Activated CD8-positive, alpha-beta memory T cell treated with anti-CD3 and anti-CD28 coated beads, Interleukin-2, amount 10 ng/mL, durations not matched to agents 7 days and 5 days (primary cell): ENCODE measurements at regions not wholly inside any gene's neighbourhood (a gene's known extent, or its start where the extent isn't known, plus 50 kb on each side); places are given as distances from the start of the nearest gene placed in this dataset.

ENCODE experiments used
- ATAC-seq: fragments of 150-1000 bp; cut with Tn5 transposase; one replicate; pipeline ENCODE4 v1.10.0; 2021; ENCODE audit warnings: moderate library complexity
- CTCF ChIA-PET: fragments of 350-600 bp; sonication (Branson Sonifier 250); formaldehyde crosslinking; loops from one replicate; lab custom pipeline; 2021; ENCODE audit warnings: antibody characterized with exemption; lab: Charles Lee
- DNase-seq: peaks from one replicate; pipeline ENCODE4 v3.0.0-alpha.2; 2020
- H3K27ac Mint-ChIP-seq: one replicate; pipeline ENCODE4 v1.8.0; 2021; ENCODE audit warnings: mild to moderate bottlenecking, mixed read lengths
- H3K27me3 Mint-ChIP-seq: one replicate; pipeline ENCODE4 v1.8.0; 2021; ENCODE audit warnings: mixed read lengths
- H3K36me3 Mint-ChIP-seq: one replicate; pipeline ENCODE4 v1.8.0; 2021; ENCODE audit warnings: mild to moderate bottlenecking, mixed read lengths
- H3K4me1 Mint-ChIP-seq: one replicate; pipeline ENCODE4 v1.8.0; 2021; ENCODE audit warnings: mixed read lengths
- H3K4me3 Mint-ChIP-seq: one replicate; pipeline ENCODE4 v1.8.0; 2021; ENCODE audit warnings: mild to moderate bottlenecking, moderate library complexity, mixed read lengths
- H3K9me3 Mint-ChIP-seq: one replicate; pipeline ENCODE4 v1.8.0; 2022; ENCODE audit warnings: low read depth, mixed read lengths

DNA sequence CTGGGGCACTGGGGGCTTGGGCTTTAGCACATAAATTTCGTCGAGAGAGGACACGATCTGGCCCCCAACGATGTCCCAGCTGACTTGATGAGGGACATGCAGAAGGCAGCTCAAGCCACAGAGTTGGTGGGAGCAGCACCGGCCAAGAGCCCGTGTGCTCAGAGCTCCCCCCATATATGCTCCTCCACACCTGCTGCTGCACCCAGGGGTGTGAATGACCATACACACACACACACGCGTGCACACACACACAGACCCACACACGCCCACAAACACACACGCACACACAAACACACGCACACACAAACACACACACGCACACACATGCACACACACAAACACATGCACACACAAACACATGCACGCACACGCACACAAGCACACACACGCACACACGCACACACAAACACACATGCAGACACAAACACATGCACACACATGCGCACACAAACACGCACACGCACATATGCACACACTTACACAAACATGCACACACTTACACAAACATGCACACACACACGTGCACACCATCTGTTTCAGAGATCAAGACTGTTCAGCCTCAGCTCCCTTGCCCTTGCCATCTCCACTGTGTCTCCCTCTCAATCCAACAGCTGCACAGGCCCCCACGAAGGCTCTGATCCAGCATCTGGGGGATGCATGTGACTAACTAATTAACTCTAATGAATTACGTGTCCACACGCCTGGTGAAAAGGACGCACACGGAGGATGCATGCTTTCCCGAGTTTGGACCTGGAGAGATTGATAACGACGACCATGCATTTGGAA lies 85.6 kb upstream of the TNRC6C start:
- H3K4me3 Mint-ChIP-seq, result no peak overlapping the region

DNA sequence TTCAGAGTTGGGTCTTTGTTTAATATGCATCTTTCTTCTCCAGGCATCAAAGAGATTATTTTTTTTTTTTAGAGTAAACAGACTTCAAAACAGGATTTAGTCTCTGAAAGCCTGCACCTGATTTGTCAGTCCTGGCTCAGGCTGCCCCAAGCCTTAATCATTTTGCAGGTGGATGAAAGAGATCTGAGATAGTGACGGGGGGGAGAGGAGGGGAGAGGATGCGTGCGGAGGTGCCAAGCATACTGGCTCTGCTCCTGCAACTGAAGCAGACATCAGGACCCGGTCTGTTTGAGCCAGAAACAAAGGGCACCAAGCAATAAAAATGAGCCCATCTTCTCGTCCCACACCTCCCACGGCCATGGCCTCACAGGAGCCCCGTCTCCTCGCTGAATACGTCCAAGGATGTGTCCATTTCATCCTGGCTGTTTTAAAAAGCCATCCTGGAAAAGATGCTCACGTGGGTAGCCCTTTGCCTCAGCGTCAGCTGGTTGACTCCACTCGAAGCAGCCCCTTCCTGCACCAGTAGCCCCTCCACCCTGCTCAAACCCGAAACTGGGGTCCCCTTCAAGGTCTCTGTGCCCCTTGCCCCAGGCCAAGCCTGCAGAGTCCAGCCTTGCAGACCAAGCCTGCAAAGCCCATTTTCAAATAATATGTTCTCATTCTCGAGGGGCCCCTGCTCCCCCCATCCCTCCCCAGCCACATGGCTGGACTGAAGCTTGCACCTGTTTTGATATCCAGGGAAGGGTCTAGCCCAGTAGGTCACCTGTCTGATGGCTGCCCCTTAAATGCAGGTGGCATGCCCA lies 84.8 kb upstream of the TNRC6C start:
- H3K27ac Mint-ChIP-seq, result no peak overlapping the region

More for the DNA sequence above, 85.6 kb upstream of the TNRC6C start:
- Mint-ChIP-seq H3K27me3 (peaks cover 7% of the 10 kb centered on the region), H3K27ac (no peak overlapping the region), H3K4me1 (peaks cover 33% of the 10 kb centered on the region), H3K36me3 (peaks cover 11% of the 10 kb centered on the region), H3K9me3 (peaks cover 11% of the 10 kb centered on the region)
- CTCF ChIA-PET, result interaction anchor here (0.6 kb wide), 2 partner anchors 10 to 351 kb away, joined by 3 to 4 read pairs; no protein-coding TSS in a partner anchor
- ATAC-seq (no peak), DNase-seq (no peak)

DNA sequence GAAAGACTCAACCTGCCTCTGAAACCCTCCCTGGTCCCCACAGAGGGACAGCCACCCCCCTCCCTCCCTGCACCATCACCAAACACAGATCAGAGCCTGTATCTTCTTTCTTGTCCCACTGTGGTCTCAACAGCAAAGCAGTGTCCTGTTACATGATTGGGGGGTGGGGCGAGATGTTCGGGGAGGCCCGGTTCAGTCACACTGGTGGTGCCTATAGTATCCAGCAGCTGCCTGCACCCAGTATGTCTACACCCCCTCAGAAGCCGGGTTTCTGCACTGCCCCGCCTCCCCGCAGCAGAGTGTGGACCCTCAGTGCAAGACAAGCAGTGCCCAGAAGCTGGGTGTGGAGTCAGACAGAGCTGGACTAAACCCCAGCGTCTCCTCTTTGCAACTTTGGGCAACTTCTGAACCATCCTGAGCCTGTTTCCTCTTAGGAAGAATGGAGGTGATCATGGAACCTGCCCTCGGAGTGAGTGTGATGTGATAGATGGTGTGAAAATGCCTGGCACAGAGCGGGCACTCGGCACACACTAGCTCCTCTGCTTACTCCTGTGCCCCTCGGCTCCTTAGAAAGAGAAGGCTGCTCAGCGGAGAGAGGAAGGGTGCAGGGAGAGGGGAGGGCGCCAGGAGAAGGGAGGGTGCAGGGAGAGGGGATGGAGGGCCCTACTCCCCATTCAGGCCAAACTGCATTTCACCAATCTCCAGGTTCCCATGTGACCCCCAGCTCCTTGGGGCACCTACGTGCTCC lies 84.0 kb upstream of the TNRC6C start:
- Mint-ChIP-seq H3K4me1 (peaks cover 26% of the 10 kb centered on the region), H3K27ac (no peak overlapping the region), H3K27me3 (peaks cover 2% of the 10 kb centered on the region), H3K36me3 (peaks cover 13% of the 10 kb centered on the region), H3K4me3 (no peak overlapping the region), H3K9me3 (peaks cover 11% of the 10 kb centered on the region)
- ATAC-seq, result no peak
- DNase-seq, result no peak
- CTCF ChIA-PET, result interaction anchor here (0.6 kb wide), 1 partner anchor 42 kb away, joined by 3 read pairs; no protein-coding TSS in a partner anchor

More for the DNA sequence above, 84.8 kb upstream of the TNRC6C start:
- no peak overlapping the region for H3K4me3 Mint-ChIP-seq
- CTCF ChIA-PET, result no interaction called here
- peaks cover 11% of the 10 kb centered on the region for H3K9me3 Mint-ChIP-seq
- ATAC-seq (no peak), DNase-seq (no peak)
- H3K27me3 Mint-ChIP-seq, result peaks cover 7% of the 10 kb centered on the region
- peaks cover 13% of the 10 kb centered on the region for H3K36me3 Mint-ChIP-seq
- H3K4me1 Mint-ChIP-seq, result peaks cover 33% of the 10 kb centered on the region

DNA sequence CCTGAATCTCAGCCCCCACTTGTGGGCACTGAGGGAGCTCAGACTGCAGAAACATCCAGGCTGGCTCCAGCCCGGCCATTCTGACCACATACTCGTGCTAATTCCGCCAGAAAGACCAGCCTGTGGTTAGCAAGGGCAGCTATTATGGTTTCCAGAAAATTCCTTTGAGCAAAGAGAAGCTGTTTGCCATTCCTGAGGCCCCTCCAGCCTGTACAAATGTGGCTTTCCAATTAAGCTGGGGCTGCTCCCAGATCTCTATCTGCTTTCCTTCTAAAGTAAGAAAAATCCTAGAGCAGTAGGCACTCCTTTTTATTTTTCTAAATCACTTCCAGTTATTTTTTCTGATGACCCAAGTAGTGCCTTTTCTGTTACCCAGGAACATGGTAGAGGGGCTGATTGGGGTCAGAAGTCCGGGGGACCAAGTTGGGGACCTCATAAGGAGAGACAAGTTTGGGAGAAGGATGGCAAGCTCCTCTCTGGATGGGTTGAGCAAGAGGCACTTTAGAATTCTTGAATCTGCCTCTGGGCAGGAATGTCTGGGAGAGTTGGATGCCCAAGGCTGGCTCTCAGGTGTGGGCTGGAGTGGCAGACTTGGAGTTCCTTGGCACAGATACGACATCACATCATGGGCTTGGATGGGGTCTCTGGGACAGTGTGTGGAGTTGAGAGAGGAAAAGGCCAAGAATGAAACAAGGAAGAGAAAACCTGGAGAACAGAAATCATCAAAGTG lies 83.3 kb upstream of the TNRC6C start:
- H3K4me1 Mint-ChIP-seq, result peaks cover 22% of the 10 kb centered on the region
- H3K27ac Mint-ChIP-seq, result no peak overlapping the region
- no peak overlapping the region for H3K4me3 Mint-ChIP-seq
- DNase-seq, result no peak
- ATAC-seq, result no peak
- peaks cover 13% of the 10 kb centered on the region for H3K36me3 Mint-ChIP-seq
- peaks cover 11% of the 10 kb centered on the region for H3K9me3 Mint-ChIP-seq
- H3K27me3 Mint-ChIP-seq, result no peaks in the 10 kb centered on the region
- CTCF ChIA-PET, result no interaction called here

DNA sequence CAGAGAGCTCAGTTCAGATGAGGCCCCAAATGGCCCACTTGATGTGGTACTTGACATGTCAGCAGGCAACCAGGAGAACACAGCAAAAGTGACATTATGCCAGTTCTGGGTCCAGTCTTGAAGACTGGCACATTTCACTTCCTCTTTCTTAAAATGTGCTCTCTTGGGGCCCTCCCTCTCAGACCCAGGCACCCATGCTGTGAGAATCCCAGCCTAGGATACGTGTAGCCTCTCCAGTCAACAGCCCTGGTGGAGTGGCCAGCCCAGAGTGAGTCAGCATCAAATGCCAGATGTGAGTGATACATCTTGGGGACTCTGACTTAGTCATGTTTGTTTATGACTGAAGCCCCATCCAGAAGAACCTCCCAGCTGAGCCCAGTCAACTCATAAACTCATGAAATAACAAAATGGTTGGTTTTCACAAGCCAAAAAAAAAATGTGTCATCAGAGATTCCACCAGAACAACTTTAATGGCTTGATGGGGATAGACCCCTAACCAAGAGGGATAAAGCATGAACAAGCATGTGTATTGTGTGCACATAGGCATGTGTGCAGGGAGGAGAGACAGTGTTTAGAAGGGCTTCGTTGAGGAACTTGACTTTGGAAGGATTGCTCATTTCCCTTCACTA lies 82.5 kb upstream of the TNRC6C start:
- CTCF ChIA-PET, result no interaction called here
- no peak overlapping the region for H3K4me3 Mint-ChIP-seq
- ATAC-seq, result peak; percentile 39
- H3K36me3 Mint-ChIP-seq, result peaks cover 13% of the 10 kb centered on the region
- no peaks in the 10 kb centered on the region for H3K27me3 Mint-ChIP-seq
- no peak overlapping the region for H3K27ac Mint-ChIP-seq
- DNase-seq, result no peak
- H3K4me1 Mint-ChIP-seq, result peaks cover 30% of the 10 kb centered on the region
- peaks cover 11% of the 10 kb centered on the region for H3K9me3 Mint-ChIP-seq

DNA sequence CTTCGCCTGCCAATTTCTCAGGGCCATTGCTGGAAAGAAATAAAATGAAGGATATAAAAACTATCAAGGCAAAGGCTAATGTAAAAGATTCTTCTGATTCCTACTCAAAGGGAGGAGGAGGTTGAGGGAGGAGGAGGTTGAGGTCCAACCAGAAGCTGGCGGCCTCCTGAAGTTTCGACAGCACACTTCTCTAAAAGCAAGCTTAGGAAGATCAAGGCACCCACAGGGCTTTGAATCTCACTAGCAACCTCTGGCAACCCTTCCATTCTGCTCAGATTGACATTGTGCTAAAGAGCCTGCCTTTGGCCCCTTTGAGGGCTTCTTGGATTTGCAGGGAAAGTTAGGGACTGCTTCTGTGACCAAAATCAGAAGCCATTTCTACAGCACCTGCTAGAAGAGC lies 81.5 kb upstream of the TNRC6C start:
- peaks cover 11% of the 10 kb centered on the region for H3K9me3 Mint-ChIP-seq

DNA sequence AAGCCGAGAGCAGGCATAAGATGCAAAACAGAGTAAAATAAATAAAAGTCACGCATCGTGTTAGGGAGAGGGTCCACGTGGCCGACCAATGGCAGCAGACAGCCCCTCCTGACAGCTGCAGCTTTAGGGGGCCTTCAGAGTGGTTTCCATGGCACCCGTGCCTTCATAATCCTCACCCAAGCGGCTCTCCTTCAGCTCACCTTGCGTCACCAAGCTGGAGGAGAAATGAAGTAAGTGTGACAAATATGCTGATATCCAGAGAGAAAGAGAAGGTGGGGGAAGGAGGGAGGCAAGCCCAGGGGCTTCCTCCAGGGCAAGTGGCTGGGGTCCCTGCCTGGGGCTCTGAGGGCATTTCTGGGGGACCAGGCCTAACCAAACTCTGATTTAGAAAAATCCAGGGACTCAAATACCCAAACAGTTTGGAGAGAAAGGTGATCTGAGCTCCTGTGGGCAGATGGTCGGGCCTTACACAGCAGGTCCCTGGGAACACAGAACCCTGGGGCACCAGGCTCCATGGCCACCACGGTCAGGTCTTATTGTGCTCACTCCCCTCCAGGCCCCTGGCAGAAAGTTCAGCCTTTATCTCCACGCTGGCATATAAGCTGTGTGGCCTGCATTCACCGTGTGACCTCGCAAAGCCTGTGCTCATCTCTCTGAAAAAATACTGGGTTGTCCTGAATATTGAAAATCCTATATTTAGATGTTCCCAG lies 80.7 kb upstream of the TNRC6C start:
- CTCF ChIA-PET, result interaction anchor here (1.0 to 1.5 kb wide), 2 partner anchors 10 to 15 kb away, joined by 3 read pairs; no protein-coding TSS in a partner anchor
- H3K36me3 Mint-ChIP-seq, result peaks cover 13% of the 10 kb centered on the region
- H3K4me1 Mint-ChIP-seq, result peaks cover 34% of the 10 kb centered on the region
- ATAC-seq, result no peak
- H3K9me3 Mint-ChIP-seq, result peaks cover 11% of the 10 kb centered on the region
- no peak for DNase-seq
- no peak overlapping the region for H3K4me3 Mint-ChIP-seq
- no peaks in the 10 kb centered on the region for H3K27me3 Mint-ChIP-seq
- no peak overlapping the region for H3K27ac Mint-ChIP-seq

More for the DNA sequence above, 81.5 kb upstream of the TNRC6C start:
- Mint-ChIP-seq H3K4me1 (peaks cover 34% of the 10 kb centered on the region), H3K27ac (no peak overlapping the region), H3K36me3 (peaks cover 13% of the 10 kb centered on the region), H3K27me3 (no peaks in the 10 kb centered on the region), H3K4me3 (no peak overlapping the region)
- CTCF ChIA-PET, result interaction anchor here (1.5 kb wide), 1 partner anchor 10 kb away, joined by 3 read pairs; no protein-coding TSS in a partner anchor
- ATAC-seq, result no peak
- DNase-seq, result no peak

DNA sequence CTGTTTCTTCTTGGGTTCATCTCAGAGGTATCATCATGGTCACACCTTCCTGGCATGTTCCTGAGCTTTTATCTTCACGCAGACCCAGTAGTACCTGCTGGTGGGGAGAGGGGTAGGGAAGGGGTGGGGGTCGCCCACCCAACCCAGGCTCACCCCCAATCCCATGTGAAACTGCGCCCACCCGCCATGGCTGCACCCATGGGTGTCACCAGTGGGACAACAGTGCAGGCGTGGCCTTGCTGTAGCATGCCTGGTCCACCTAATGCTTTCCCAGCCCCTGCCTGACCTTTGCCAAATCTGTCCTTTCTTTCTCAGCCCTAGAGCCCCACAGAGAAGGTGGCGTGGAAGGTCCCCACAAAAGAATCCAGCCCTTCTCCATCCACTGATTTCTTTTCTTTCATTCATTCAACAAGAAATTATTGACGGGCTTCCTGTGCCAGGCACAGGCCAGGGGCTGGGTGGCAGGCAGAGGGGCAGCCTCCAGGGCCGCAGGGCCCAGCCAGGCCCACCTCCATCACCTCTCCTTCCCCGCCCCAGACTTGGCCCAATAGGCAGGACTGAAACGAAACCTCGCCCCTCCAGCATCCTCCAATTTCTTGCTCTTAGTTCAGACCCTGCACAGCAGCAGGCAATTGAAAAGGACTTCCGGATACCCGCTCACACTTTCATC lies 79.1 kb upstream of the TNRC6C start:
- no peak for DNase-seq
- CTCF ChIA-PET, result interaction anchor here (0.9 kb wide), 1 partner anchor 379 kb away, joined by 3 read pairs; no protein-coding TSS in a partner anchor

DNA sequence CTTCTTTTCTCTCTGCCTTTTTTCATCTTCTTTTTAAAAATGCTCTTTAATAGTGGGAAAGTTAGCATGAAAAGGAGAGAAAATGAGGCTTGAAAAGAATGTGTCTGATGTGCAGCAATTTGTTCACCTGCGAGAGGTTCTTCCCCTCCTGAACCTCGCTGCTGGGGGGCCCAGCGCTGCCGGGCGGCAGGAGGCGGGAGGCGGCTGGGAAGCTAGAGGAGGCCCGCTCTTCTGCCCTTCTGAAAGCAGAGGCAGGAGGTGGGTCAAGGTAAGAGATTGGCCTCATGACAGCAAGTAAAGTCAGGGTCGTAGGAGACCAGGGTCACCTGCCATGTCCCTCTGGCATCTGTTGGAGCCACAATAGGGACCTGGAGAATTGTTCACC lies 78.6 kb upstream of the TNRC6C start:
- H3K4me3 Mint-ChIP-seq, result no peak overlapping the region
- no peak overlapping the region for H3K27ac Mint-ChIP-seq
- H3K36me3 Mint-ChIP-seq, result peaks cover 13% of the 10 kb centered on the region
- DNase-seq, result no peak
- ATAC-seq, result no peak
- no peaks in the 10 kb centered on the region for H3K27me3 Mint-ChIP-seq
- H3K9me3 Mint-ChIP-seq, result peaks cover 11% of the 10 kb centered on the region
- peaks cover 38% of the 10 kb centered on the region for H3K4me1 Mint-ChIP-seq
- CTCF ChIA-PET, result interaction anchor here (0.8 to 1.6 kb wide), 3 partner anchors 10 to 338 kb away, joined by 3 to 4 read pairs (median 3); no protein-coding TSS in a partner anchor

More for the DNA sequence above, 79.1 kb upstream of the TNRC6C start:
- peaks cover 11% of the 10 kb centered on the region for H3K9me3 Mint-ChIP-seq
- no peaks in the 10 kb centered on the region for H3K27me3 Mint-ChIP-seq
- H3K4me1 Mint-ChIP-seq, result peaks cover 37% of the 10 kb centered on the region
- no peak for ATAC-seq
- H3K4me3 Mint-ChIP-seq, result no peak overlapping the region
- H3K27ac Mint-ChIP-seq, result no peak overlapping the region
- H3K36me3 Mint-ChIP-seq, result peaks cover 13% of the 10 kb centered on the region

DNA sequence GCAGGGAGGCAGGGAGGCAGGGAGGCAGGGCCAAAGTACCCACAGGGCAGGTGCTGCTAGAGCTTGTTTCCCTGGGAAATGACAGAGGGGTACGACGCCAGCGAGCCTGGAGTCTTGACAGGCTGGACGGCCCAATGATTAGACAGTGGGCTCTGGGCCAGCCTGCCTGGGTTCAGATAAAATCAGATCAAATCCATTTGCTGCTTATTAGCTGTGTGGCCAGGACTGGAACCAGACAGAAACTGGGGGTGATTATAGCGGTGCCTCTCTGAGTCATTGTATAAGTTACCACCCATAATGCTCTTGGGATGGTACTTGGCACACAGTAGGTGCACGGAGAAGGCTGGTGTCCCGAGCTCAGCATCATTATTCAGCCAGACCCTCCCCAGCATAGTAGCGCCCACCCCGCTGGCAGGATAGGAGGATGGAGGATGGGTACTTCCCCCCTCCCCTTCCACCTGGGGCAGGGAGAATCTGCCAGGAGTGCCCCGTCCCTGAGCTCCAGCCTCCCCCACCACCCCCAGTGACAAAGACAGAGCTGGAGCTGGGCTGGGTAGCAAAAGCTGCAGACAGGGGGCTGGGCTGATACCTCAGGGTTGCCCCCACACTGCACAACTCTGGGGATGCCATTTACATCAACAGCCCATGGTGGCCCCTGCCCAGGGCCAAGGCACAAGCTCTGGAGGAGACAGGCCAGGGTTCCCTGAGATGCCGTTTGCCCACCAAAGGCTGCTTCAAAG lies 77.6 kb upstream of the TNRC6C start:
- peaks cover 5% of the 10 kb centered on the region for H3K9me3 Mint-ChIP-seq
- peak overlapping the region; percentile 96 for H3K27ac Mint-ChIP-seq
- DNase-seq (no peak), ATAC-seq (peak; percentile 3)
- peaks cover 7% of the 10 kb centered on the region for H3K36me3 Mint-ChIP-seq
- H3K4me1 Mint-ChIP-seq, result peaks cover 38% of the 10 kb centered on the region
- peaks cover 2% of the 10 kb centered on the region for H3K27me3 Mint-ChIP-seq
- no peak overlapping the region for H3K4me3 Mint-ChIP-seq
- CTCF ChIA-PET, result interaction anchor here (0.8 to 2.6 kb wide), 7 partner anchors 11 to 339 kb away, joined by 3 to 14 read pairs (median 8); partner anchors contain the start of gene TNRC6C
